H1 (cell line): ENCODE measurements at regions not wholly inside any gene's neighbourhood (a gene's known extent, or its start where the extent isn't known, plus 50 kb on each side); places are given as distances from the start of the nearest gene placed in this dataset.

ENCODE experiments used
- EZH2 ChIP-seq: fragments of 200-600 bp; sonication (generic); IDR thresholded peaks from 2 replicates; pipeline ENCODE4 v1.7.1; 2012; ENCODE audit warnings: low read depth, mild to moderate bottlenecking, moderate library complexity, low read length, inconsistent platforms; ENCODE audit not compliant: severe bottlenecking
- PHF8 ChIP-seq: fragments of 200-600 bp; sonication (generic); conservative IDR thresholded peaks from 2 replicates; pipeline ENCODE4 v1.7.1; 2012; ENCODE audit warnings: low read depth, mild to moderate bottlenecking, inconsistent platforms, low read length, moderate library complexity
- TBP ChIP-seq: IDR thresholded peaks from 2 replicates; pipeline ENCODE4 v1.6.1; 2011; ENCODE audit warnings: low read depth, low read length, improper control_type of control experiment
- TCF12 ChIP-seq: IDR thresholded peaks from 2 replicates; pipeline ENCODE4 v1.6.1; 2011; ENCODE audit warnings: low read depth, mild to moderate bottlenecking, low read length
- ZNF274 ChIP-seq: IDR thresholded peaks from 2 replicates; pipeline ENCODE4 v1.7.0; 2012; ENCODE audit warnings: low read length, borderline replicate concordance; ENCODE audit errors: extremely low read depth
- TF ChIP-seq, protein P1 (sequence below), 3 experiments: IDR thresholded peaks; 1 replicate in 2 of 3; 2 replicates in 1 of 3; pipeline versions ENCODE4 v1.5.1 to v1.6.1; 2011; ENCODE audit warnings: low read length in 3 of 3, mild to moderate bottlenecking in 3 of 3, inconsistent platforms in 2 of 3, low read depth in 1 of 3, moderate library complexity in 1 of 3; ENCODE audit not compliant: insufficient read depth in 1 of 3; ENCODE audit errors: control extremely low read depth in 1 of 3
- TF ChIP-seq, protein P2 (sequence below): IDR thresholded peaks from 2 replicates; pipeline ENCODE4 v1.6.1; 2011; ENCODE audit warnings: low read length, improper control_type of control experiment

DNA sequence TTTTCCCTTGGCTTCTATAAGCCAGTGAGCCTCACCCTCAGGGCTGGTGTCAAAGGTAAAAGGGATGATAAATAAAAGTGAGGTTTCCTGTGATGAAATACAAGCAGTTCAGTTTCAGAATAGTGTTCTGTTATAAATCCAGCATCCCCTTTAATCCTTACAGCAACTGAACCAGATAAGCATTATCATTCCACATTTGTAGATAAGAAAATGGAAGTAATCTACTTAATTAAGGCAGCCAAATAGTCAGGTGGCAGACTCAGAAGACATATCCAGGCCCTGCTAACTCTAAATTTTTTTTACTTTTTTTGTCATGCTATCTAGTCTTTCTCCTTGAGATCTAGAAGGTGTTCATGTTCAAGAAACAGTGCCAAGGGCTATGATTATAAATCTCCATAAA, 99.4 kb upstream of the SOX21 start:
- TF ChIP-seq EZH2: no peak
- TF ChIP-seq, protein P1, sequence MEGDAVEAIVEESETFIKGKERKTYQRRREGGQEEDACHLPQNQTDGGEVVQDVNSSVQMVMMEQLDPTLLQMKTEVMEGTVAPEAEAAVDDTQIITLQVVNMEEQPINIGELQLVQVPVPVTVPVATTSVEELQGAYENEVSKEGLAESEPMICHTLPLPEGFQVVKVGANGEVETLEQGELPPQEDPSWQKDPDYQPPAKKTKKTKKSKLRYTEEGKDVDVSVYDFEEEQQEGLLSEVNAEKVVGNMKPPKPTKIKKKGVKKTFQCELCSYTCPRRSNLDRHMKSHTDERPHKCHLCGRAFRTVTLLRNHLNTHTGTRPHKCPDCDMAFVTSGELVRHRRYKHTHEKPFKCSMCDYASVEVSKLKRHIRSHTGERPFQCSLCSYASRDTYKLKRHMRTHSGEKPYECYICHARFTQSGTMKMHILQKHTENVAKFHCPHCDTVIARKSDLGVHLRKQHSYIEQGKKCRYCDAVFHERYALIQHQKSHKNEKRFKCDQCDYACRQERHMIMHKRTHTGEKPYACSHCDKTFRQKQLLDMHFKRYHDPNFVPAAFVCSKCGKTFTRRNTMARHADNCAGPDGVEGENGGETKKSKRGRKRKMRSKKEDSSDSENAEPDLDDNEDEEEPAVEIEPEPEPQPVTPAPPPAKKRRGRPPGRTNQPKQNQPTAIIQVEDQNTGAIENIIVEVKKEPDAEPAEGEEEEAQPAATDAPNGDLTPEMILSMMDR (IDR thresholded peaks at IDR 0.05; ENCODE audit: control extremely low read depth in 1 of 3, insufficient read depth in 1 of 3, low read depth in 1 of 3, low read length in 3 of 3): no peak
- no peak for TF ChIP-seq ZNF274
- TF ChIP-seq, protein P2, sequence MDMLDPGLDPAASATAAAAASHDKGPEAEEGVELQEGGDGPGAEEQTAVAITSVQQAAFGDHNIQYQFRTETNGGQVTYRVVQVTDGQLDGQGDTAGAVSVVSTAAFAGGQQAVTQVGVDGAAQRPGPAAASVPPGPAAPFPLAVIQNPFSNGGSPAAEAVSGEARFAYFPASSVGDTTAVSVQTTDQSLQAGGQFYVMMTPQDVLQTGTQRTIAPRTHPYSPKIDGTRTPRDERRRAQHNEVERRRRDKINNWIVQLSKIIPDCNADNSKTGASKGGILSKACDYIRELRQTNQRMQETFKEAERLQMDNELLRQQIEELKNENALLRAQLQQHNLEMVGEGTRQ: no peak
- no peak for TF ChIP-seq PHF8
- TF ChIP-seq TBP: no peak
- TF ChIP-seq TCF12: no peak
